Erythroblast (primary cell): ENCODE measurements at regions not wholly inside any gene's neighbourhood (a gene's known extent, or its start where the extent isn't known, plus 50 kb on each side); places are given as distances from the start of the nearest gene placed in this dataset.
"Not testable (repeated sequence)": the region's sequence is repeated elsewhere in the genome, so short reads cannot be mapped to it uniquely, and the experiment has no call there.

ENCODE experiments used
- DNase-seq, 2 experiments: peaks; one replicate each; lab custom pipeline; 2025; lab: John Stamatoyannopoulos, UW
- GATA1 ChIP-seq: IDR thresholded peaks from 2 replicates; pipeline ENCODE4 v1.6.1; 2011; ENCODE audit warnings: low read depth, mild to moderate bottlenecking, control low read depth, low read length, moderate library complexity
- POLR2A ChIP-seq: IDR thresholded peaks from 2 replicates; pipeline ENCODE4 v1.6.1; 2011; ENCODE audit warnings: mild to moderate bottlenecking, low read length

- no peak for DNase-seq
- no peak for TF ChIP-seq GATA1
- no peak for TF ChIP-seq POLR2A
Measured at GRCh38 chr5:27773166-27773565, 734.8 kb upstream of the CDH9 start.

DNA sequence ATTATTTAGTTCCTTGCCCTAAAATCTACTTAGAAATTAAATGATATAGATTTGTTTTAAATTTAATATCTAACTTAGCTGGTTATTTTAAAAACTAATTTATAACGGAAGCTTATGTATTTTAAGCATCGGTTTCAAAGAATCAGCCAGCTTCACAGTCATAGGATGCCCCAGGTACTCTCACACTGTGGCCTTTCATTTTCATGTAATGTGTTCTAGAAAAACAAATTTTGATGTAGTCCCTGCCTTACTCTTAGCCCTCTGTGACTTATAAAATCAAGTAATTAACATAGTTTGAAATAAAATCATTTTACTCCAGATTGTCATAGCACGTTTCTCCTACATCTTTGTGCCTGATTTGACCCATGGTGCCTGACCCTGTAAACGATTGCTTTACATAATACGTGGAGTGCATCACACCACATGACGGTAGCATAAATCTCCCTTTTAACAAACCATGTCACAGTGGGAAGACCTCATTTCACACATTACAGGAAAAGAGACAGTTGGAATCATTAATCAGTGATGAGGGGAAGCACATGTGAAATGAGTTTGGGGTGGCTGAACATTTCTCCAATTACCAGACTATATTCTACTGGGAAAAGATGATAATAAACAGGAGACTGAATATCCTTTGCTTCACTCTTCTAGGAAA lies 731.5 kb upstream of the CDH9 start:
- DNase-seq = no peak
- TF ChIP-seq GATA1 (no peak), POLR2A (no peak)

DNA sequence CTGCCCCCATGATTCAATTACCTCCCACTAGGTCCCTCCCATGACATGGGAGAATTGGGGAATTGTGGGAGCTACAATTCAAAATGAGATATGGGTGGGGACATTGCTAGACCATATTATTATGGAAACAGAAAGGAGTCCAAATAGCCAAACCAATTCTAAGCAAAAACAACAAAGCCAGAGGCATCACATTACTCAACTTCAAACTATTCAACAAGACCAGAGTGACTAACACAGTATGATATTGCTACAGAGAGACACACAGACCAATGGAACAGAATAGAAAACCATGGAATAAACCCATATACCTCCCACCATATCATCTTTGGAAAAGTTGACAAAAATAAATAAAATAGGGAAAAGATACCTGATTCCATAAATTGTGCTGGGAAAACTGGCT lies 710.5 kb upstream of the CDH9 start:
- no peak for TF ChIP-seq POLR2A
- no peak for TF ChIP-seq GATA1
- DNase-seq = no peak

DNA sequence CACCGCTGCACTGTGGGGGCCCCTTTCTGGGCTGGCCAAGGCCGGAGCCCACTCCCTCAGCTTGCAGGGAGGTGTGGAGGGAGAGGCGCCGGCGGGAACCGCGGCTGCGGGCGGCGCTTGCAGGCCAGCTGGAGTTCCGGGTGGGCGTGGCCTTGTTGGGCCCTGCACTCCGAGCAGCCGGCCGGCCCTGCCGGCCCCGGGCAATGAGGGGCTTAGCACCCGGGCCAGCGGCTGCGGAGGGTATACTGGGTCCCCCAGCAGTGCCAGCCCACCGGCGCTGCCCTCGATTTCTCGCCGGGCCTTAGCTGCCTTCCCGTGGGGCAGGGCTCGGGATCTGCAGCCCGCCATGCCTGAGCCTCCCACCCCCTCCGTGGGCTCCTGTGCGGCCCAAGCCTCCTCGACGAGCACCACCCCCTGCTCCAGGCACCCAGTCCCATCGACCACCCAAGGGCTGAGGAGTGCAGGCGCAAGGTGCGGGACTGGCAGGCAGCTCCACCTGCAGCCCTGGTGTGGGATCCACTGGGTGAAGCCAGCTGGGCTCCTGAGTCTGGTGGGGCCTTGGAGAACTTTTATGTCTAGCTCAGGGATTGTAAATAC lies 705.1 kb upstream of the CDH9 start:
- DNase-seq = not testable (repeated sequence)

DNA sequence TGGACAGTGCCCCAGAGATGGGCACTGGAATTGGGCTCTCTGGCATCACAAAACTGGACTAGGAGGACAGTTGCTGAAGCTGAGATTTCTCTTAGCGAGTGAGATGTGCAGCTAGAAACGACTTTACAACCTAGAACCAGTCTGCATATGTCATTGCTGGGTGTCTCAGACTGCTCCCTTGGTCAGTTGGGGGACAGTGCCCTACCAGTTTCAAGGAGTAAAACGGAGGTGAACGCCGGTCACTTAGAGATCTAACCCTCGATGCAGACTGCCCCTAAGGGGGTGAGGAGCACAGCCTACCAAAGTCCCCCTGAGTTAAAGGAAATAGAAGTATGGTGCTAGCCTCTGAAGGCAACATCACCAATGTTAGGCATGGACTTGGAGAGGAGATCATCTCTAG lies 704.4 kb upstream of the CDH9 start:
- DNase-seq = no peak
- no peak for TF ChIP-seq POLR2A
- no peak for TF ChIP-seq GATA1

- no peak for DNase-seq
- no peak for TF ChIP-seq POLR2A
- TF ChIP-seq GATA1 = no peak
Measured at GRCh38 chr5:27734838-27735237, 696.5 kb upstream of the CDH9 start.

- no peak for DNase-seq
- TF ChIP-seq POLR2A = no peak
- no peak for TF ChIP-seq GATA1
Measured at GRCh38 chr5:27733237-27733636, 694.9 kb upstream of the CDH9 start.

DNA sequence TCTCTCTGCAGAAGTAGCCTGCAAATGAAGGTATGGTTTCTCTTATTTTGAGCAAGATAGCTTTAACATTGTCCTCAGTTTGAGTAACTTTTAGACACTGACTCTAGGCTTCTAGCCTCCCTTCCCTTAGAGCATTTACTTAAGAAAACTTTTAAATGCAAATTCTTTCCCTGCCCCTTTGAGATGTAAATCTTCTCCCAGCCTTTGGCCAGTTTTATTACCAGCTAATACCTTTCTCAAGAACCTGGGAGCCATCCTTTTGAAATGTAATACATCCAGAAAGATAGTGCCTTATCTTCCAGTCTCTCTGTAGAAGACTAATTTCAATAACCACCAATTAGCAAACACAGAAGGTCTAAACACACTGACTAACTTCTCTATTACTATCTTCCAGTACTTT lies 688.9 kb upstream of the CDH9 start:
- TF ChIP-seq GATA1 = no peak
- TF ChIP-seq POLR2A = no peak
- DNase-seq = no peak

GRCh38 chr5:27722337-27722736 lies 684.0 kb upstream of the CDH9 start:
- DNase-seq = no peak
- no peak for TF ChIP-seq GATA1
- no peak for TF ChIP-seq POLR2A

DNA sequence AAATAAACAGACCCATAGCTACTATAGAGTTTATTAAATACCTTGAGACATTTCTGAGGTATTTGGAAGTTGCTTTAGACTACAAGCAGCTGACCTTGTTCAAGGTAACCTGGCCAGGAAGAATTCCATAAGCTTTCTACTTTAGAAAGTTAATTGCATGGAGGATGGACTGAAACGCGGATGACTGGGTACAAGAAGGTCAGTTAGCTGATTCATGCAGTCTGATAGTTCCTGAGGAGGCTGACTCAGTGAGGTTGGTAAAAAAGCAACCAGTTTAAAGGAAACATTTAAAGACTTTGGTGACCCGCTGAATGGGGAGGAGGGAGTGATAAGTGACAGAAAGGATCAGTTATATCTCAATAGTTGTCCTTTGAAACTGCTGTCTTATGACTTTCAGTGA lies 670.1 kb upstream of the CDH9 start:
- DNase-seq = no peak
- no peak for TF ChIP-seq GATA1
- TF ChIP-seq POLR2A = no peak

- DNase-seq = no peak
- TF ChIP-seq GATA1 (no peak), POLR2A (no peak)
Measured at GRCh38 chr5:27706832-27707231, 668.4 kb upstream of the CDH9 start.

DNA sequence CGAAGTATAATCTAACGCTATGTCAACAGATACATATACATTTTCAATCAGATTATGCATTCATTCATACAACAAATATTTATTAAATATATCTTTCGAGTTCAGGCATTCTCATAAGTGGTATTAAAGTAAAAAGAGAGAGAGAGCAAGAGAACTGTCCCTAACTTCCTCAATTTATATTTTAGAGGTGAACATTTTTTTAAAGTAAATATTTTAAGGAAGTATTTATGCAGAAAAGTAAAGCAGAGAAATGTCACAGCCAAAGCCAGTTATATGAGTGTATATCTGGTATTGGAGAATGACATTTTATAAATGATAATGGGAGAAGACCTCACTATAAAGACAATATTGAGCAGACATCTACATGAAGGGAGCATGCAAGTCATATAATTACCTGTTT lies 667.3 kb upstream of the CDH9 start:
- TF ChIP-seq POLR2A = no peak
- TF ChIP-seq GATA1 = no peak
- no peak for DNase-seq

DNA sequence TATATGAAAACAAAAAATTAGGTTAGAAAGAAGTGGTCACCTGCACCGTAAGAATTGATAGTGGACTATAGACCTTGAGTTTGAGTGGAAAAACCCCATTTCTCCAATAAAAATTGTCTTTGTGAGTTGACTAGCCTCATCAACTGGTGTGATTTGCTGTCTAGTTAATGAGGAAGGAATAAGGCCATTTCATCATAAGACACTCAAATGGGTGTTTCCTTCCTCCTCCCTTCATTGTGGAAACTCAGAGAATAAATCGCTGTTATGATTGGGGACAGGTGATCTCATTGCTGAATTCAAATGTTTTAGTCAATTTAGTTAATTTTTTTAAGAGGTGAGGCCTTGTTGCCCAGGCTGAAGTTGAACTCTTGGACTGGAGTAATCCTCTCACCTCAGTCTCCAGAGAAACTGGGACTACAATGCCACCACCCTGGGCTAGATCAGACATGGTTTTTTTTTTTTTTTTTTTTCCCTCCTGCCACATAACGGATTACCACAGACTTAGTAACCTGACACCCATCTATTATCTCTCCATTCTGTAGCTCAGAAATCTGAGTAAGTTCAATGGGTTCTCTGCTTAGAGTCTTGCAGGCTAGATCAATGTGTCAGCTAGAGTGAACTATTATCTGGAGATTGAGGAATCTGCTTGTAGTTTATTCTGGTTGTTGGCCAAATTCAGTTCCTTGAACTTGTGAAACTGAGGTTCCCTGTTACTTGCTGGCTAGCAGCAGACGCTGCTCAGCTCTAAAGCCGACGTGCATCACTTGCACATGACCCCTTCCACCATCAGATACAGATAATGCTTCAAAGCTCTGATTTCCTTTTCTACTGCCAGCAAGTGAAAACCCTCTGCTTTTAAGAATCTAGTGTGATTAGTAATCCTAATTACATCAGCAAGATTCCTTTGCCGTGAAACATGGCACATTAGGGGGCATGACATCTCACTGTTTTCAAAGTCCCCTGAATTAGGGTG lies 663.8 kb upstream of the CDH9 start:
- DNase-seq = no peak
- TF ChIP-seq GATA1 = no peak
- no peak for TF ChIP-seq POLR2A

DNA sequence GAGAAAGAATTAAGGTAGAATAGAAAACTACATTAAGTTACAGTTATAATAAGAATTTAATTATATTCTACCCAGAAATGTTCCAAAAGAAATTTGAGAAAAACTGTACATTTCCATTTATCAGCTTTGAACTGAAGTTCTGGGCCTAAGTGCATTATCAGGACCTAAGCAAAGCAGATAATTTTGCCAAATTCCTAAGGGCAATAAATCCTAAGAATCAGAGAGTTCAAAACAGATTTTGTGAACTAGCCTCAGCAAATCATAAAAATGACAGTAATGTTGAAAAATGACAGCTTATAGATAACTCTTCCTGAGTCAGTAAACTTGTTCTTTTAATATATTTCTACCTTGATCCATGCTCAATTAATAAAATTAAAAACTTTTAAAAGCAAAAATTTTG lies 662.1 kb upstream of the CDH9 start:
- TF ChIP-seq POLR2A (no peak), GATA1 (no peak)
- no peak for DNase-seq

DNA sequence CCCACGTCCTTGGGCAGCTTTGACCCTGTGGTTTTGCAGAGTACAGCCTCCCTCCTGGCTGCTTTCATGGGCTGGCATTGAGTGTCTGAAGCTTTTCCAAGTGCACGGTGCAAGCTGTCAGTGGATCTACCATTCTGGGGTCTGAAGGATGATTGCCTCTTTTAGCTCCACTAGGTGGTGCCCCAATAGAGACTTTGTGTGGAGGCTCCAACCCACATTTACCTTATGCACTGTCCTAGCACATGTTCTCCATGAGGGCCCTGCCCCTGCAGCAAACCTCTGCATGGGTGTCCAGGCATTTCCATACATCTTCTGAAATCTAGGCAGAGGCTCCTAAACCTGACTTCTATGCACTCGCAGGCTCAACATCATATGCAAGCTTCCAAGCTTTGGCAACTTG lies 644.2 kb upstream of the CDH9 start:
- no peak for DNase-seq

More for the DNA sequence above, 644.2 kb upstream of the CDH9 start:
- TF ChIP-seq GATA1 (no peak), POLR2A (no peak)
